HG02610 (cell line): ENCODE measurements at regions not wholly inside any gene's neighbourhood (a gene's known extent, or its start where the extent isn't known, plus 50 kb on each side); places are given as distances from the start of the nearest gene placed in this dataset.

Experiments used
- ATAC-seq: cut with Tn5 transposase; IDR thresholded peaks from one replicate; pipeline ENCODE4 v1.9.1; 2021; ENCODE audit warnings: mild to moderate bottlenecking, moderate library complexity; ENCODE audit not compliant: unreplicated experiment

DNA sequence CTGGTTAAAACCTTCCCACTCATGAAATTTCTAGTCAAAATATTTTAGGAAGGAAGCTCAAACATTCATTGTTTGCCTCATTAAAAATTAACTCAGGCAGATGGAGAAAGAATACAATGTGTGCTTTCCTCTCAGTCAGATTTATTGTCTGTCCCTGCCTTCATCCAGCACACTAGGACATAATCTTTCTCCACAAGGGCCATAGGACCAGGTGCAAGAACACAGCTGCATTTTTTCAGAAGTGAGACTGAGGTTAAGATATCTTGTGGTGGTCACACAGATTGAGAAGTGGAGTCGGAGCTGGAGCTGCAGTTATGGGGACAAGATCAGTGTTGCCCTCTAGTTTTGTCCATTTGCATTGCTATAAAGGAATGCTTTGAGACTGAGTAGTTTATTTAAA is 666.3 kb downstream of the CCSER2 start:
- ATAC-seq = no peak

DNA sequence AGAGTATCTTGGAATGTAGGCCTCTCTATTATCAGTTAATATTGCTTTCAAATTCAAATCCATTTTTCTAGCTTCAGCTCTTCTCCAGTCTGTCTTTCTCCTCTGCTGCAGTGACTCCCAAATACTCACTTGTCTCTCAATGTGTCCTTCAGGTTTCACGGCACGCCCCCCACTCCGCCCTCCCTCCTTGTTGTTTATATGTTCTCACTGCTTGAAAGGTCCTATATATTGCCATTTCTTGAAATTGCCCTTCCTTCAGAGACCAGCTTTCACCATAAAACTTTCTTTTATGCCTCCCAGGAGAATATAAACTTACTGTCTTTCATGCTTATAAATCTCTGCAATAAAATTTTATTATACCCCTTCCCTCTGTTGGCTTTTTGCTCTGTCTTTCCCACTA is 668.2 kb downstream of the CCSER2 start:
- ATAC-seq = no peak

DNA sequence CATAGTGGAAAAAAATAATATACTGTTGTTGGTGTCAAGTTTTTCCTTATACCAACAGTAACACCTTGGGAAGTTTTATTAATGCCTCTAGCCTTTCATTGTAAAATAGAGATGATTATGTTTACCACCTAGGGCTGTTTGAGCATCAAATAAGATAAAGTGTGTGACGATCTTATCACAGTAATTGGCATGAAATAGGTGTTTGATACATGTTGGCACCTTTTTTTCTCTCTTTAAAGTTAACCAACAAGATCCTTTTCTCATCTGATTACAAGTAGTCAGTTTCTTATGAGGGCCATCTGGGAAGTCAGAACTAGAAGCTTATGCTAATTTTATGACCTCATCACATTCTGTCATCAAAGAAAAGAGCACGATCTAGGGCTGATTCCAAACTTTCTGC is 669.5 kb downstream of the CCSER2 start:
- no peak for ATAC-seq

DNA sequence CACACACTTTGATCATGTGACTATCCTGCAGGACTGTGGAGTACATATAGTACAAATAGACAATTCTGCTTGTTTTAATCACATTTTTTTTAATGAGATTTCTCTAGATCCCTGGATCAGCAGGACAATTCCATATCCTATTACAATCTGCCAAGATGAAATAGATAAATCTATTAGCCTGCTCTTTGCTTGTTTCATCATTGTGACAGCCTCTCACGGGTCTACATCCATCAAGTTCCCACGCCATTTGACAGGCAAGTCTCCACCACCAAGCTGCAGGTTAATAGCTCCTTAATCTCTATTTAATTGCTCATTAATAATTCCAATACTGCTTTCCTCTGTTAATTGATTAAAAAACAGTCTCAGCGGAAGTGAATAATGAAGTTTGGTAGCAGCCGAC is 671.5 kb downstream of the CCSER2 start:
- ATAC-seq = no peak

DNA sequence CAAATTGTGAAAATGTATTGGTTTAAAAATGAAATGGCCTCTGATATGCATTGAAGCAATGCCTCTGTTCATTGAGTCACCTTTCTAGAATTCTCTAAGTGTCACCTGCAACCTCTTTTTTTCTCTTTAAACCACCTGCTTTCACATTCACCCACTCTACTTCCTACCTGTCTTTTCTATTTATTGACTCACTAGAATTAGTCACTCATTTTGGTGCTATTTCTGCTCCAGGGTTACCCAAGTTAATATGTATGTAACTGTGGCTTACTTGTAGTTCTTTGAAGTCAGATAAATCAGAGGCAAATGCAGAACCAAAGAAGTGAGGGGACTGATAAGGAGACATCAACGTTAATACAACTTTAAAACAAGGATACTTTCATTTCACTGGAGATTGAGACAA is 674.7 kb downstream of the CCSER2 start:
- no peak for ATAC-seq

DNA sequence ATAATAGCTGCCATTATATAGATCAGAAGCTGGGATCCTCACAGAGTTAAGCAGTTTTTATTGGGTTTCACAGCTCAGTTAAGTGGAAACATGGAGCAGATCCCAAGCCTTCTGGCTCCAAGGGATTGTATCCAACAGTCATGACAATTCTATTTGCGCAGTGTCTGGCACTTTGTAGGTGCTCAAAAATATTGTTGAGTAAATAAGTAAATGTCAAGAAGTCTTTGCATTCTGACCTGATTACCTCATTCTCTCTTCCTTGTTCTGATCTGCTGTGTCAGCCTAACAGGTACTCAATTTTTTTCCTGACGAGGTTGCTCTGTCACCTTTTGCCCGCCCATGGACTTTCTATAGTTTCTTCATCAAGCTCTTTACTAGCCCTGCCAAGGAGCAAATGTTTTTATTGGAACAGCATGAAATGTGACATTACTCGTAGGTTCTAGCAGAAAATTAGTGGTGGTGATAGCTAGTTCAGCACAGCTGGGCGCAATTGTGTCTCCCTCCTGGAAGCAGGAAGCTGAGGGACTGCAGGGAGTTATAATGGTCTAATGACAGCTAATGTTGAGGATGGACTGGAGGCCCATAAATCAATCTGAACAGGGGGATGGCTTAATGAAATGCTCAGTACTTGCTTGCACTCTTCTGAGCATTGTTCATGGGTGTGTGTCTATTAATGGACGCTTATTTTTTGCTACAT is 680.2 kb downstream of the CCSER2 start:
- ATAC-seq = no peak

DNA sequence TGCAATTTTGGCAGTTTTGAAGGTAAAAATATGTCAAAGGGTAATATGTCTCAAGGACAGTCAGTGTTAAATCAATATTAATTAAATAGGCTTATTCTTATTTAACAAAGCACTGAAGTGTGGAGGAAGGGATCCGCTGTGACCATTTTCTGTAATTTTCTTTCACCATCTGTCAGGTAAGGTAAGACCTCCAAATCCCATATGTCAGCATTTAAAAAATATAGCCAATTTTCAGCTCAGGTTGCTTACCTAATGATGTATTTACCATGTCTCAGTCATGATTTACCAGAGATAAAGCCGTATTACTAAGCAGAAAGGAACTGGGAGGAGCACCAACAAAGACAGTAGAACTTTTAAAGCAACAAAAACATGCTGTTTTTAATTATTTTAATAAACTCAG is 683.9 kb downstream of the CCSER2 start:
- no peak for ATAC-seq

DNA sequence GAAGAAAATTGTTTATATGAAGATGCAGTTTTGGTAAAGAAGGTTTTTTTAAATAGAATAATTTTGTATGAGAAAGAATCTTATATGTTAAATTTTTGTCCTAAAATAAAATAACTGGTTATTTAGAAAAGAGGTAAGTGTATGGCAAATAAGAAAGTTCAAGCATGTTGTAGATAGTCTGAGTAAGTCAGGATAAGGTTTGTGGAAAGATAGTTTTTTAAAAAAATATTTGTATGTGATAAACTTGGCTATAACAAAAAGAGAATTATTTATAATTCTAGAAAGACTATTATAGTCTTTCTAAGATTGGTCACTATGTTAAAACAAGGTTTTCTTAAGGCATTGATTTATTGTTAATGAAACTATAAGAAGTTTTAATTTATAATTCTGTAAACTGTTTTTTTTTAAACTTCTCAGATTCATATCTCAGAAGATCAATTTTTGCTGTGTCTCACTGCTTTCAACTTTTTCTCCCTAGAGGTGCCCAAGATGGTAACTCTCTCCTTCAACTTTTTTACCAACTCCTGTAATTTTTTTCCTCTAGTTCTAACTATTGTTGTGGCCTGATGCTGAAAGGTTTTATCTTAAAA is 698.6 kb downstream of the CCSER2 start:
- ATAC-seq = no peak

DNA sequence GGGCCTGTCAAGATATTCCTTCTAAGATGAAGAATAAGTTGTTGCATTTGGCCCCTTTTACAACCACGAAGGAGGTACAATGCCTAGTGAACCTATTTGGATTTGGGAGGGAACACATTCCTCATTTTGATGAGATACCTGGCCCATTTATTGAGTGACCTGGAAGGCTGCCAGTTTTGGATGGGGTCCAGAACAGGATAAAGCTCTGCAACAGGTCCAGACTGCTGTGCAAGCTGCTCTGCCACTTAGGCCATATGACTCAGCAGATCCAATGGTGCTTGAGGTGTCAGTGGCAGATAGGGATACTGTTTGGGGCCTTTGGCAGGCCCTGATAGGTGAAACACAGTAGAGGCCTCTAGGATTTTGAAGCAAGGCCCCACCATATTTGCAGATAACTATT is 704.6 kb downstream of the CCSER2 start:
- ATAC-seq = no peak

DNA sequence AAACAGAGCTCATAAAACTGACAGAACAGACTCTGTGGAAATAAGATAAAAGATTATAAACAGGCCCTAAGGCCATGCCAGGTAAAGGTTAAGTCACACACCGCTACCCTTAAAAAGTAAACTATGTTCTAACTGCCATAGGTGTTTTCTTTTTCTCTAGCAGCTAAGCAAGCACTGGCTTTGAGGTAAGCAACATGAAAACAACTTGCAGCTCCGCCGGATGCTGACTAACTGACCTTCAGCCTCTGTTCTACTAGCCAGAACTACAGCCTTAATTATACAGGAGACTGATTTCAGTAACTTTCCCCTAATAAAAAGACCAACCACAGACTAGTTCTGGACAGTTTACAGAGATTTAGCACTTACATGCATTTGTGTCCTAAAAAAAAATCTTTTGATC is 708.3 kb downstream of the CCSER2 start:
- no peak for ATAC-seq

DNA sequence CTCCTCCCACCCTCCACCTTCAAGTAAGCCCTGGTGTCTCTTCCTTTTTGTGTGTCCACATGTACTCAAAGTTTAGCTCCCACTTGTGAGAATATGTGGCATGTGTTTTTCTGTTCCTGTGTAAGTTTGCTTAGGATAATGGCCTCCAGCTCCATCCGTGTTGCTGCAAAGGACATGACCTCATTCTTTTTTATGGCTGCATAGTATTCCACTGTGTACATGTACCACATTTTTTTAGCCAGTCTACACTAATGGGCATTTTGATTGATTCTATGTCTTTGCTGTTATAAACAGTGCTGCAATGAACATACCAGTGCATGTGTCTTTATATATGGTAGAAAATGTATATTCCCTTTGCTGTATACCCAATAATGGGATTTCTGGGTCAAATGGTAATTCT is 710.9 kb downstream of the CCSER2 start:
- ATAC-seq = no peak

DNA sequence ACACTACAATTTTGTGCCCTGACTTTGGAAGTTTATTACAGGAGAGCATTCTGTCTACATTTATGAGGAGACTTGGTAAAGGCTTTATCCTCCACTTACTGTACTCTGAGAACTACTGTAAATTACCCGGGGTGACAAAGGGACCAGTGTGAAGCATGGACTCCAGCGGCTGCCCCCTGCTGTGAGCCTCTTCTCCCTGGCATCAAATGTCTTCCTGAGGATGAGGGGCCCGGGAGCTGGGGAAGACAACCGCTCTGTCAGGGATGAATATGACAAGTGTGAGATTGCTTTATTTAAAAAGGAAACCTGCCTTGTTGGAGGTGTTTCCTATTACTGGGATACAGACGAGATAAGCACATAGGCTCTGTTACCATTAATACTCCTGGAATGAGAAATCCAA is 714.8 kb downstream of the CCSER2 start:
- no peak for ATAC-seq

DNA sequence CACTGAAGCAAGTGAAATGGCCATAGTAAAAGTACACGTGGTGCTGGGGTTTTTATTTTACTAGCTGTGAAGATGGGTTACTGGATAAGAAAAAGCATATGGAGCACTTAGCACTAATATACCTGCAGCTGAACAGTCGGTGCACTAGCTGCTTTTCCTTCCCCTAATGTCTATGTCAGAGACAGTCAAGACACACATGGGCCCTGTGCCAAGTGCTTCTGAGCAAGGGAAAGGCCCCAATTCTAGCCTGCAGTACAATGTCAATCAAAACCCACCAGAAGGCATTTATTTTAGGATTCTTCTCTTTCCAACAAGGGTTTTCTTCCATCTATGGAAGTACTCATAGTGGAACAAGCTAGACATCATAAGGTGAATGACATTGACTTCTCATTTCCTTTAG is 716.7 kb downstream of the CCSER2 start:
- no peak for ATAC-seq

DNA sequence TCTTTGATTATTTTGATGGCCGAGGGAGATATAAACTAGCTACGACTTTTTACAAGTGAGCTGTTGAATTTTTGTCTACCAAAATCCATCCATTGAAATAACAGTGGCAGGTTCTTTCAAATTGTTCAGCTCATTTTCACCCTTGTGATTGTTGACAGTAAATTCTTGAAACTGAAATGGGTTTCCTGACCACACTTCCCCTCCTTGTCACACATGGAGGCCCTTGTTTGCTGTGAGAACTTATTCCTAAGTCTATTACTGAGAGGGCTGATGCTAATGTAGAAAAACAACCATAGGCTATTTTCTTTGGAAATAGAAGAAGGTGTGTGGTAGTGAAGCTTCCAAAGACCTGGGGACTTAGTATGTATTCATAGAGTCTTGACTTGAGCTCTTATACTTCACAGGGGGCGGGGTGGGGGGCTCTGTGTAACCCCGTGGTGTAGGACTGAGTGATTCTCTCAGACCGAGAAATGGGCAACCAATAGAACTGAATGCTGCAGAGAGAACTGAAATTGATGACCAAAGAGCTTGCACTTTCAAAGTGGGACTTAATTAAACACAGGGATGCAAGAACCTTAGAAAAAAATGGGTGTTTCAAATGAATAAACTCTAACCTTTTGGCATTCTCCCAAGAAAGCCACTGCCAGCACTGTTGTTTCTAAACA is 718.9 kb downstream of the CCSER2 start:
- no peak for ATAC-seq

DNA sequence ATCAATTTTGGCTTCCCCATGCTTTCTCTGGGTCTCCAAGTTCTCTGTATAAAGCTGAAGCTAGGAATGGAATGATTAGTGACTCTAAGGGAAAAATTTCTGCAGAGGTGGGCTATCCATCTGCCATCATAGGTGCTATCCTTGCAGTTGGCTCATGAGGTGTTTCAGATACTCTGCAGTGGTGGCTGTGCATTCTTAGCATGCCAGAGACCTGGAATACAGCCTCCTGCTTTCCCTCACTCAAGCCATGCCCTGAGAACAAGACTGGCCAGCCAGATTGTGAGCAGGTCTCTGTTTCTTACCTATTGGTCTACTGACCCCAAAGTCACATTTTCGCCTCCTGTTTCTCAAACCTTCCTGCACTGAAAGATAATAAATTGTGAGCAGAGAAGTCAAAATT is 719.6 kb downstream of the CCSER2 start:
- ATAC-seq = no peak

DNA sequence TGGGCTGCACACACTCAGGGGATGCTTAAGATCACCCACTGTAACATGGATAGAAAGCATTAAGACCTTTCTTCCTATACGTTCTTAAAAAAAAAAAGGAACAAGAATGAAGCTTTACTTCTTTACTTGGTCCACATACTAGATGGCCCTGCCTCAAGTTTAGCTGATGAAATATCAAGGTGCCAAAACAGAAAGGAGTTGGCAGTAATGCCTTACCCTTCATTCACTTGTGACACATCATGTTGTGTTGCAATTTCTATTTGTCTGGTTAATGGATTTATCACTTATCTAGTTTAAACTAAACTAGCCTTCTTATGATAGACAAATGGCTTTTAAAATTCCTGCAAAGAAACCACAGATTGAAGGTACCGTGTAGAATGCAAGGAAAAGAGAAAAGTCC is 720.3 kb downstream of the CCSER2 start:
- ATAC-seq = no peak

DNA sequence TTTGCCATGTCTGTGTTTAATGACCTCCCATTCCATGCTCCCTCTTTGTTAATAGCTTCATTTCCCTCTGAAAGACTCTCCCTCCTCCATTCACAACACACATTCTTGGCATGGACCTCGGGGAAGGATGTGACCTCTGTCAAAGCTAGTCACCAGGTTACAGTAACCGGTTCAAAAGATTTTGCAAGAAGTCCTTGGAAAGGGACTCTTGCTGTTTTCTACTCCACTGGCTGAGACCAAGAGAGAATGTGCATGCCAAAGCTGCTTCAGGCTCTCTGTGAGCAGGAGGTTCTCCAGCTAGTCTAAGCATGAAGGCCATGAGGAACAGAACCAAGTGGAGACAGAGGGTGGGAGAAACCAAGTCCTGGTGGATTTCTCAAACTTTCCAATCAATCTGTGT is 732.6 kb downstream of the CCSER2 start:
- no peak for ATAC-seq

DNA sequence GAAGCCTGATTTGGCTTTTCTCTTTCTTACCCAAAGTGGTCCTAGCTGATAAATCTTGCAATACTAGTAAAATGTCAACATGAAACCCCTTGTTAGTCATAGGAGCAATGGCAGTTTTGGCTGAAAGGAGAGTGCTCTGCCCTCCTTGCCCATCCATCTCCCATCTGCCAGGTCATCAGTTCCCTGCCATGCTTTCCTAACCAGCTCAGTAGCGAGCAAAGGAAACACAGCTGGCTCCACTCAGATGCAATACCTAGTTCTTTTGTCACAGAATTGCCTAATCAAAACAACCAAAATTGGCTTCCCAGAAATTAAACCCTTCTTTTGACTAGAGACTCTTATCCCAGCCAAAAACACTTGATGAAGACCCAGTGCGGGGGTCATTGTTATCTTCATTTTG is 733.0 kb downstream of the CCSER2 start:
- no peak for ATAC-seq

DNA sequence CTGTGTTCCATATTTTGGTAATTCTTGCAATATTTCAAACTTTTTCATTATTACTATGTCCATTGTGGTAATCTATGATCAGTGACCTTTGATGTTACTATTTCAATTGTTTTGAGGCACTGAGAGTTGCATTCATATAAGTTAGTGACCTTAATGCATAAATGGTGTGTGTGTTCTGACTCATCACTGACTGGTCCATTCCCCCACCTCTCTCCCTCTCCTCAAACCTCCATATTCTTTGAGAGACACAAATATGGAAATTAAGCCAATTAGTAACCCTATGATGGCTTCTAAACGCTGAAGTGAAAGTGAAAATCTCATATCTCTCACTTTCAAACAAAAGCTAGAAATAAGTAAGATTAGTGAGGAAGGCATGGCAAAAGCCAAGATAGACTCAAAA is 739.6 kb downstream of the CCSER2 start:
- peak; percentile 59 for ATAC-seq

DNA sequence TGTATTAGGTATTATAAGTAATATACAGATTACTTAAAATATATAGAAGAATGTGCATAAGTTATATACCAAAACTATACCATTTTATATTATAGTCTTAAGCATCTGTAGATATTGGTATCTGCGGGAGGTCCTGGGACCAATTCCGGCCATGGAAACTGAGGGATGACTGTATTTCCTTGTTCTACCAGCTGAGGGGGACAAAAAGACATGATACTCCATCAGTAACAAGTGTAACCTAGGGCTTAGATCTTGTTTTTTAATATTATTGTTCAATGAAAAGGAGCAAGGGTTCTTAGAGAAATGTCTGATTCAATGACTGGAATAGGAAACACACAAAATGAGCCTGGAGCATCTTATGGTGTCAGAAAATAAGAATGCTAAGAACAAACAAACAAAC is 752.5 kb downstream of the CCSER2 start:
- ATAC-seq = no peak

DNA sequence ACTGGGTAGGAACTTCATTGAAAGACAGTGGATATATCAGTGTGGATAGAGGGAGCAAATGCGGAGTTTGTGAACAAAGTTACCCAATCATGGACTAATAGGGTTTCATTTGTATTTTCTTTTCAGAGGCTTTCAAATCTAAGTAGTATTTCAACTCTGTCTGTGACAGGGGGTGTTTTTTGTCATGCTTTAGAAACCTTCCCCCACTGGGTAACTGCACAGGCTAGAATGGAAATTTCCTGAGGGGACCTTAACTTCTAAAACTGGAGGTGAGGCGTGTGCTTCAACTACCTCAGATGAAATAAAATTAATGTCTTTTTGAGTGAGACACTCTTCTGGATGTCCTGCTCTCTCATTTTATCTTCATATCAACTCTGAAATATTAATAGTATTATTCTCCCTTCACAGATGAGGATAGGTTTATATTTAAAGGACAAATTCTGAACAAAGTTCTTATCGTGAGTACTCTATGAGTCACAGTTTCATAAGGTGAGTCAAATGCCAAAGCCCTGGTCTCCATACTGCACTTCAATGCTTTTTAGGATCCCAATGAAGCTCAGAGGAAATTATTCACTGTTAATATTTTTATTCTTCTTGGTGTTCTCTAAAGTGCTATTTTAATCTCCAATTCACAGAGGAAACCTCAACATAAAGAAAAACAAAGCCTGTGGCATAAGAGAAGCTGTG is 770.6 kb downstream of the CCSER2 start:
- ATAC-seq = no peak

DNA sequence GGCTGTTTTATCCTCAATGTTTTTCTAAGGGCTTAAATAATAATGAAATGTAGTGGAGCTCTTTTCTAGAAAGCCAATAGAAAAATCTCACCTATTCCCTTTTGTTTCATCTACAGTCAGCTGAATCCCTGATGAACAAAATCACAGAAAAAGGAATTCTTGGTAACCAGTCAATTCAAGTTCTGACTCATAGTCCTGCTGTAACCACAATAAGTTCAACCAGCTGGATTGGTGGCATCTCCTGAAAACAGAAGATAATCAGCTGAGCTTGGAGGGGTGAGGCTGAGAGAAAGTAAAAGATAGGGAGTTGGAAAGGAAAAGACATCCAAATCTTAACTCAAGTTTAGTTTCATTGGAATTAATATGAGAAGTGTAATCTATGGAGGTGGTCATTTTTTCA is 772.1 kb downstream of the CCSER2 start:
- ATAC-seq = no peak
